ENCODE measurements at regions not wholly inside any gene's neighbourhood (a gene's known extent, or its start where the extent isn't known, plus 50 kb on each side); places are given as distances from the start of the nearest gene placed in this dataset.

DNA sequence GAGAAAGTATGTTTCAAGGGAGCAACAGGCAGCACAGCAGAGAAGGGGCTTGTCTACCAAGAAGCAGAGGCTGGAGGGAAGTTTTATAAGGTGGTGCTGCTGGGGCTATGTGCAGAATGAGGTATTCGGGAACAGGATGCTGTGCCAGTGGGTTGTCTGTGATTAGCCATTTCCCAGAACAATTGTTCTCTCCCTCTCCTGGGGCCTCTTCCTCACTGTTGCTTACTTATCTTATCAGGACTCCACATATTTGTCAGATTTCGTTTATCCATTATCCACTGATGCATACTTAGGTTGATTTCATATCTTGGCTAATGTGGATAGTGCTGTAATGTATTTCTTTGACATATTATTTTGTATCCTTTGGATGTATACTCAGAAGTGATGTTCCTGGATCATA lies 195.1 kb upstream of the RTL1 start:
- TF ChIP-seq GATA2 (IDR thresholded peaks at IDR 0.05; ENCODE audit: low read depth, low read length): no peak
- no peak for TF ChIP-seq GATA3 (IDR thresholded peaks at IDR 0.05; ENCODE audit: low read depth, low read length)
